Esophagus squamous epithelium (tissue), 5 donors: ENCODE measurements at regions not wholly inside any gene's neighbourhood (a gene's known extent, or its start where the extent isn't known, plus 50 kb on each side); places are given as distances from the start of the nearest gene placed in this dataset.
"Not testable (repeated sequence)": the region's sequence is repeated elsewhere in the genome, so short reads cannot be mapped to it uniquely, and the experiment has no call there.

ENCODE experiments used
- DNase-seq: peaks from one replicate; lab custom pipeline; 2025; lab: John Stamatoyannopoulos, UW
- H3K27ac ChIP-seq, 4 donors: fragments of 200-600 bp; sonication (generic); one replicate each; pipeline ENCODE4 v1.5.1; 2016 to 2019; ENCODE audit warnings: mild to moderate bottlenecking in 1 of 4
- H3K27me3 ChIP-seq, 4 donors: fragments of 200-600 bp; sonication (generic); 1 replicate in 3 of 4; 2 replicates in 1 of 4; pipeline versions ENCODE4 v1.5.1 to v1.6.0; 2017 to 2021; ENCODE audit warnings: antibody characterized with exemption in 1 of 4
- H3K36me3 ChIP-seq, 3 donors: fragments of 200-600 bp; sonication (generic); one replicate each; pipeline ENCODE4 v1.5.1; 2016 to 2019
- H3K4me1 ChIP-seq, 3 donors: fragments of 200-600 bp; sonication (generic); one replicate each; pipeline ENCODE4 v1.5.1; 2017 to 2019
- H3K4me3 ChIP-seq, 4 donors: fragments of 200-600 bp; sonication (generic); 1 replicate in 3 of 4; 2 replicates in 1 of 4; pipeline ENCODE4 v1.5.1; 2016 to 2019; ENCODE audit warnings: mild to moderate bottlenecking in 2 of 4, moderate library complexity in 1 of 4
- H3K9me3 ChIP-seq, 3 donors: fragments of 200-600 bp; sonication (generic); one replicate each; pipeline ENCODE4 v1.5.1; 2016 to 2019
- CTCF ChIP-seq, 6 experiments: fragments of 450-650 bp in 4 of 6; fragments of 200-600 bp in 2 of 6; sonication (generic) in 2 of 6; IDR thresholded peaks; one replicate each; pipeline ENCODE4 v1.5.1; 2016 to 2019; ENCODE audit warnings: antibody characterized with exemption in 6 of 6, mild to moderate bottlenecking in 4 of 6, moderate library complexity in 4 of 6
- POLR2A ChIP-seq, 4 donors: fragments of 450-650 bp; IDR thresholded peaks; one replicate each; pipeline ENCODE4 v1.6.1; 2017; ENCODE audit warnings: antibody characterized with exemption in 4 of 4, mild to moderate bottlenecking in 4 of 4, moderate library complexity in 3 of 4
- WGBS, 2 donors: methylation state at CpG; one replicate each; pipeline ENCODE4 v1.1.5; 2018; 5-methylcytosine and 5-hydroxymethylcytosine counted together
- intact Hi-C: fragments of 100-400 bp; cut with DNase I; formaldehyde crosslinking; loops from one replicate; pipeline ENCODE4 v1.15.0; 2022
- donor health status: DM: yes; HTN: yes; CAD: no.

GRCh38 chr13:80939581-80939980, 598.7 kb upstream of the SPRY2 start:
- no peaks in the 10 kb centered on the region for H3K36me3 ChIP-seq
- no peaks in the 10 kb centered on the region for H3K9me3 ChIP-seq
- H3K4me3 ChIP-seq, result no peak overlapping the region
- H3K27me3 ChIP-seq, result no peaks in the 10 kb centered on the region
- no peaks in the 10 kb centered on the region for H3K4me1 ChIP-seq
- TF ChIP-seq CTCF (IDR thresholded peaks at IDR 0.05), result no peak
- no peak for TF ChIP-seq POLR2A (IDR thresholded peaks at IDR 0.05)
- intact Hi-C loops, result no loop called here
- WGBS, 2 donors, result 82 to 90% methylated on average over 2 of the region's 2 CpGs
- H3K27ac ChIP-seq, result no peak overlapping the region
- no peak for DNase-seq

GRCh38 chr13:80931766-80932165, 590.8 kb upstream of the SPRY2 start:
- no peak overlapping the region for H3K27ac ChIP-seq
- DNase-seq, result no peak
- no peaks in the 10 kb centered on the region for H3K36me3 ChIP-seq
- H3K9me3 ChIP-seq, result no peaks in the 10 kb centered on the region
- H3K4me1 ChIP-seq, result no peaks in the 10 kb centered on the region
- TF ChIP-seq POLR2A (IDR thresholded peaks at IDR 0.05) (no peak), CTCF (IDR thresholded peaks at IDR 0.05) (no peak)
- intact Hi-C loops, result no loop called here
- H3K4me3 ChIP-seq, result no peak overlapping the region
- H3K27me3 ChIP-seq, result no peaks in the 10 kb centered on the region
- 68 to 83% methylated on average over 2 of the region's 2 CpGs for WGBS, 2 donors

GRCh38 chr13:80931118-80931517, 590.2 kb upstream of the SPRY2 start:
- intact Hi-C loops, result no loop called here
- Histone ChIP-seq H3K4me3 (no peak overlapping the region), H3K27me3 (no peaks in the 10 kb centered on the region), H3K4me1 (no peaks in the 10 kb centered on the region), H3K27ac (no peak overlapping the region), H3K9me3 (no peaks in the 10 kb centered on the region), H3K36me3 (no peaks in the 10 kb centered on the region)
- WGBS, 2 donors, result 81 to 88% methylated on average over 1 of the region's 1 CpG
- TF ChIP-seq CTCF (IDR thresholded peaks at IDR 0.05), result no peak
- TF ChIP-seq POLR2A (IDR thresholded peaks at IDR 0.05), result no peak
- DNase-seq, result no peak

- H3K27me3 ChIP-seq, result no peaks in the 10 kb centered on the region
- TF ChIP-seq POLR2A (IDR thresholded peaks at IDR 0.05) (no peak), CTCF (IDR thresholded peaks at IDR 0.05) (no peak)
- H3K36me3 ChIP-seq, result no peaks in the 10 kb centered on the region
- H3K4me1 ChIP-seq, result no peaks in the 10 kb centered on the region
- DNase-seq, result no peak
- no peak overlapping the region for H3K4me3 ChIP-seq
- WGBS, 2 donors, result 87% methylated on average over 3 of the region's 3 CpGs
- intact Hi-C loops, result no loop called here
- no peaks in the 10 kb centered on the region for H3K9me3 ChIP-seq
- no peak overlapping the region for H3K27ac ChIP-seq
These were observed 587.3 kb upstream of the SPRY2 start for GRCh38 chr13:80928241-80928640.

GRCh38 chr13:80926024-80926423, 585.1 kb upstream of the SPRY2 start:
- H3K27ac ChIP-seq, intact Hi-C loops, H3K27me3 ChIP-seq, DNase-seq, H3K4me1 ChIP-seq, H3K36me3 ChIP-seq, H3K4me3 ChIP-seq, H3K9me3 ChIP-seq: not testable (repeated sequence)
- 85 to 92% methylated on average over 3 of the region's 3 CpGs for WGBS, 2 donors

- no peak for TF ChIP-seq POLR2A (IDR thresholded peaks at IDR 0.05)
- TF ChIP-seq CTCF (IDR thresholded peaks at IDR 0.05), result no peak
- H3K4me3 ChIP-seq, result no peak overlapping the region
- no peak overlapping the region for H3K27ac ChIP-seq
- H3K9me3 ChIP-seq, result no peaks in the 10 kb centered on the region
- 70 to 76% methylated on average over 5 of the region's 5 CpGs for WGBS, 2 donors
- no peaks in the 10 kb centered on the region for H3K36me3 ChIP-seq
- DNase-seq, result no peak
- intact Hi-C loops, result no loop called here
- no peaks in the 10 kb centered on the region for H3K4me1 ChIP-seq
- no peaks in the 10 kb centered on the region for H3K27me3 ChIP-seq
These were observed 583.7 kb upstream of the SPRY2 start for GRCh38 chr13:80924596-80924995.
